Stimulated activated CD4-positive, alpha-beta T cell treated with anti-CD3 and anti-CD28 coated beads, TNF-alpha, amount 100 ng/mL, for 24 hours (primary cell): ENCODE measurements at regions not wholly inside any gene's neighbourhood (a gene's known extent, or its start where the extent isn't known, plus 50 kb on each side); places are given as distances from the start of the nearest gene placed in this dataset.

ENCODE experiments used
- DNase-seq, 3 experiments: peaks; one replicate each; pipeline ENCODE4 v3.0.0-alpha.2; 2020; ENCODE audit warnings: low read depth in 3 of 3

- DNase-seq = no peak
These were observed 636.6 kb downstream of the MID1IP1 start for GRCh38 chrX:39437670-39438441.

GRCh38 chrX:39438603-39439602 lies 637.6 kb downstream of the MID1IP1 start:
- no peak for DNase-seq

- no peak for DNase-seq
These were observed 638.9 kb downstream of the MID1IP1 start for GRCh38 chrX:39439906-39440798.

GRCh38 chrX:39440799-39441284 lies 639.6 kb downstream of the MID1IP1 start:
- no peak for DNase-seq

GRCh38 chrX:39442332-39442731 lies 641.1 kb downstream of the MID1IP1 start:
- DNase-seq = no peak

GRCh38 chrX:39443240-39443639 lies 642.0 kb downstream of the MID1IP1 start:
- no peak for DNase-seq

- DNase-seq = peak in 2 of 3 experiments; percentile 9 to 38
These were observed 644.1 kb downstream of the MID1IP1 start for GRCh38 chrX:39445336-39445735.

- no peak for DNase-seq
These were observed 648.1 kb downstream of the MID1IP1 start for GRCh38 chrX:39449352-39449751.

GRCh38 chrX:39450234-39450977 lies 647.4 kb downstream of the BCOR start:
- DNase-seq = no peak

GRCh38 chrX:39451046-39451445 lies 646.7 kb downstream of the BCOR start:
- no peak for DNase-seq

- no peak for DNase-seq
These were observed 645.4 kb downstream of the BCOR start for GRCh38 chrX:39452401-39452800.

GRCh38 chrX:39453889-39454621 lies 643.7 kb downstream of the BCOR start:
- DNase-seq = no peak

GRCh38 chrX:39456894-39457604 lies 640.7 kb downstream of the BCOR start:
- no peak for DNase-seq

GRCh38 chrX:39458779-39459178 lies 639.0 kb downstream of the BCOR start:
- no peak for DNase-seq

- no peak for DNase-seq
These were observed 638.6 kb downstream of the BCOR start for GRCh38 chrX:39459204-39459603.

GRCh38 chrX:39459952-39460351 lies 637.8 kb downstream of the BCOR start:
- DNase-seq = no peak

GRCh38 chrX:39460499-39460898 lies 637.3 kb downstream of the BCOR start:
- no peak for DNase-seq

- DNase-seq = no peak
These were observed 634.9 kb downstream of the BCOR start for GRCh38 chrX:39462835-39463234.

GRCh38 chrX:39464253-39464652 lies 633.5 kb downstream of the BCOR start:
- no peak for DNase-seq
